GM23248 (cell line): ENCODE measurements at regions not wholly inside any gene's neighbourhood (a gene's known extent, or its start where the extent isn't known, plus 50 kb on each side); places are given as distances from the start of the nearest gene placed in this dataset.

ENCODE experiments used
- EZH2 ChIP-seq: fragments of 200-600 bp; sonication (generic); IDR thresholded peaks from 2 replicates; pipeline ENCODE4 v1.6.1; 2018; ENCODE audit warnings: antibody characterized with exemption, mild to moderate bottlenecking; ENCODE audit not compliant: insufficient read depth, poor library complexity, severe bottlenecking
- EZH2phosphoT487 ChIP-seq: fragments of 200-600 bp; sonication (generic); IDR thresholded peaks from 2 replicates; pipeline ENCODE4 v1.6.1; 2018; ENCODE audit warnings: antibody characterized with exemption, moderate library complexity, mild to moderate bottlenecking, low read depth; ENCODE audit not compliant: insufficient read depth

DNA sequence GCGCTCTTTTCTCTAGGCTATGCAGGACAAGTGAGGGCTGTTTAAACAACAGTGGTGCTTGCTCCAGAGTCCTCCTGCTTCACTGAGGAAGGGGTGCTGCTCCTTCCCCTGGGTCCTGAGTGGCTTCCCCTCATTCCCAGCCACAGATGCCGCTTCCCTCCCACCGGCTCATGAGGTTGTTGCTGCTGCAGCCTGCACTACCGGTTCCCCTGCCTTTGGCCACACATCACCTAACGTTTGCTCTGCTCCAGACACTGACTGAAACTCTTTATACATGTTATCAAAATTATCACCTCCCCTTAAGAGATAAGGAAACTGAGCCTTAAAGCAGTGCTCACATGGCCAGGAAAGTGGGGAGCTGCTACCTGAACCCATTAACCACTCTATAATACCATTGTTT is 130.8 kb upstream of the LGALSL start:
- TF ChIP-seq EZH2 (no peak), EZH2phosphoT487 (no peak)
